GM12891 (cell line): ENCODE measurements at regions not wholly inside any gene's neighbourhood (a gene's known extent, or its start where the extent isn't known, plus 50 kb on each side); places are given as distances from the start of the nearest gene placed in this dataset.

ENCODE experiments used
- POLR2A ChIP-seq: IDR thresholded peaks from 2 replicates; pipeline ENCODE4 v1.6.1; 2011; ENCODE audit warnings: low read depth, low read length, control low read depth
- POLR2AphosphoS5 ChIP-seq: IDR thresholded peaks from 2 replicates; pipeline ENCODE4 v1.6.1; 2011; ENCODE audit warnings: low read depth, low read length, control low read depth
- POU2F2 ChIP-seq: IDR thresholded peaks from 2 replicates; pipeline ENCODE4 v1.6.1; 2011; ENCODE audit warnings: low read depth, mild to moderate bottlenecking, control low read depth, low read length, moderate library complexity
- SPI1 ChIP-seq: IDR thresholded peaks from 2 replicates; pipeline ENCODE4 v1.6.1; 2011; ENCODE audit warnings: low read depth, low read length, control low read depth
- TAF1 ChIP-seq: IDR thresholded peaks from 2 replicates; pipeline ENCODE4 v1.6.1; 2011; ENCODE audit warnings: low read depth, low read length, control low read depth

- no peak for TF ChIP-seq POLR2A
- no peak for TF ChIP-seq TAF1
- TF ChIP-seq SPI1, result no peak
- TF ChIP-seq POLR2AphosphoS5, result no peak
- no peak for TF ChIP-seq POU2F2
These were observed 405.2 kb downstream of the ZEB2 start for GRCh38 chr2:144114760-144115159.
